Lung (tissue), 11 donors: ENCODE measurements at regions not wholly inside any gene's neighbourhood (a gene's known extent, or its start where the extent isn't known, plus 50 kb on each side); places are given as distances from the start of the nearest gene placed in this dataset.

Experiments
- ATAC-seq: fragments of 200-7000 bp; cut with Tn5 transposase; one replicate; pipeline ENCODE4 v1.9.1; 2020; ENCODE audit warnings: moderate number of reproducible peaks; ENCODE audit not compliant: insufficient read depth, low FRiP score
- DNase-seq, 3 donors: peaks; one replicate each; pipeline ENCODE4 v3.0.0-alpha.2; 2013 to 2017
- H3K27ac ChIP-seq, 2 donors: one replicate each; pipeline ENCODE4 v1.5.1; 2013; ENCODE audit warnings: mild to moderate bottlenecking in 2 of 2, moderate library complexity in 2 of 2, control low read depth in 1 of 2, inconsistent platforms in 1 of 2, low read depth in 1 of 2, low read length in 1 of 2
- H3K27me3 ChIP-seq, 3 donors: one replicate each; pipeline ENCODE4 v1.5.1; 2013; ENCODE audit warnings: low read length in 2 of 3; ENCODE audit not compliant: control insufficient read depth in 3 of 3, insufficient read depth in 3 of 3
- H3K36me3 ChIP-seq, 4 donors: one replicate each; pipeline ENCODE4 v1.5.1; 2013; ENCODE audit warnings: low read length in 4 of 4, mild to moderate bottlenecking in 1 of 4, moderate library complexity in 1 of 4; ENCODE audit not compliant: control insufficient read depth in 4 of 4, insufficient read depth in 4 of 4
- H3K4me1 ChIP-seq, 5 donors: one replicate each; pipeline ENCODE4 v1.5.1; 2013; ENCODE audit warnings: low read length in 5 of 5, mild to moderate bottlenecking in 2 of 5, moderate library complexity in 1 of 5; ENCODE audit not compliant: control insufficient read depth in 5 of 5, insufficient read depth in 5 of 5
- H3K4me3 ChIP-seq: one replicate; pipeline ENCODE4 v1.5.1; 2013; ENCODE audit warnings: mild to moderate bottlenecking, control low read depth, moderate library complexity
- H3K9ac ChIP-seq, 2 donors: one replicate each; pipeline ENCODE4 v1.5.1; 2013; ENCODE audit warnings: low read length in 2 of 2, control low read depth in 1 of 2; ENCODE audit not compliant: insufficient read depth in 1 of 2
- H3K9me3 ChIP-seq, 4 donors: one replicate each; pipeline ENCODE4 v1.5.1; 2013; ENCODE audit warnings: low read length in 3 of 4, mild to moderate bottlenecking in 1 of 4, moderate library complexity in 1 of 4; ENCODE audit not compliant: control insufficient read depth in 4 of 4, insufficient read depth in 3 of 4
- WGBS, 2 donors: extraction: QIAGEN DNeasy Blood & Tissue Kit; methylation state at CpG; one replicate each; pipeline ENCODE4 v1.1.7; 2013; 5-methylcytosine and 5-hydroxymethylcytosine counted together
- TF ChIP-seq, protein P1 (sequence below): IDR thresholded peaks from 2 replicates; pipeline ENCODE4 v1.5.1; 2012; ENCODE audit warnings: mild to moderate bottlenecking; ENCODE audit errors: control extremely low read depth, extremely low read depth
- donor health status: control.
- donor health status: control.
- donor health status: Bipolar disorder and iron deficiency.
- donor health status: healthy.
- donor health status: DM: yes; HTN: yes; CAD: no.

- ATAC-seq (no peak), DNase-seq (no peak)
- Histone ChIP-seq H3K27ac (no peak overlapping the region), H3K36me3 (no peaks in the 10 kb centered on the region), H3K4me1 (no peaks in the 10 kb centered on the region), H3K27me3 (no peaks in the 10 kb centered on the region), H3K4me3 (no peak overlapping the region), H3K9me3 (no peaks in the 10 kb centered on the region), H3K9ac (no peak overlapping the region)
- TF ChIP-seq, protein P1, sequence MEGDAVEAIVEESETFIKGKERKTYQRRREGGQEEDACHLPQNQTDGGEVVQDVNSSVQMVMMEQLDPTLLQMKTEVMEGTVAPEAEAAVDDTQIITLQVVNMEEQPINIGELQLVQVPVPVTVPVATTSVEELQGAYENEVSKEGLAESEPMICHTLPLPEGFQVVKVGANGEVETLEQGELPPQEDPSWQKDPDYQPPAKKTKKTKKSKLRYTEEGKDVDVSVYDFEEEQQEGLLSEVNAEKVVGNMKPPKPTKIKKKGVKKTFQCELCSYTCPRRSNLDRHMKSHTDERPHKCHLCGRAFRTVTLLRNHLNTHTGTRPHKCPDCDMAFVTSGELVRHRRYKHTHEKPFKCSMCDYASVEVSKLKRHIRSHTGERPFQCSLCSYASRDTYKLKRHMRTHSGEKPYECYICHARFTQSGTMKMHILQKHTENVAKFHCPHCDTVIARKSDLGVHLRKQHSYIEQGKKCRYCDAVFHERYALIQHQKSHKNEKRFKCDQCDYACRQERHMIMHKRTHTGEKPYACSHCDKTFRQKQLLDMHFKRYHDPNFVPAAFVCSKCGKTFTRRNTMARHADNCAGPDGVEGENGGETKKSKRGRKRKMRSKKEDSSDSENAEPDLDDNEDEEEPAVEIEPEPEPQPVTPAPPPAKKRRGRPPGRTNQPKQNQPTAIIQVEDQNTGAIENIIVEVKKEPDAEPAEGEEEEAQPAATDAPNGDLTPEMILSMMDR, result no peak
Observed at GRCh38 chr1:238450976-238451375, 560.3 kb upstream of the ZP4 start.

DNA sequence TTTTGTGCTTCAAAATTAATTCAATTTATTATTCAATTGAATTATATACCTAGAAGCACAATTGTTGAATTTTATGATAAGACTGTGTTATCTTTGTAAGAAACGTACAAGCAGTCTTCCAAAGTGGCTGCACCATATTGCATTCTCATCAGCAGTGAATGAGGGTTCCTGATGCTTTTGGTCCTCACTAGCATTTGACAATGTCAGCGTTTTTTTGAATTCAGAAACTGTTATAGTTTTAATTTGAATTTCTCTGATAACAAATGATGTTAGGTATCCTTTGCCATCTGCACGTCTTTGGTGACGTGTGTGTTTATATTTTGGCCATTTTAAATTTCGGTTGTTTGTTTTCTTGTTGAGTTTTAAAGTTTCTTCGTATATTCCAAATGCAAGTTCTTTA, 553.0 kb upstream of the ZP4 start:
- WGBS, 2 donors, result 82 to 86% methylated on average over 6 of the region's 6 CpGs

DNA sequence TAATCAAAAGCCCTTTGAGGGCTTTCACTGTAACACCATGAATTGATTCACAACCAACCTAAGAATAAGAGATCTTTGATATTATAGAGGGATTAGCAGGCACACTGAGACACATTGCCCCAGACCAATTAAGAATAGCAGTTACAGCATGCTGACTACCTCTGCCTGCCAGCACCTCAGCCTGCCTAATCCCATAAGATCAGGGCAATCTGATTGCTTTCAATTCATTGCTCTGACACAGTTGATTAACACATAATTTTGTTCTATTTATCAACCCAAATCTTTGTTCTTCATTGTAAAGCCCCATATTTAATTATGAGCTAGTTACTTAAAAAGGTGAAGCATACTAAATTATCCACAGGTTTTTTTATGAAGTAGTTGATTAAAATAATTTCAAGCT, 548.8 kb upstream of the ZP4 start:
- Histone ChIP-seq H3K9me3 (no peaks in the 10 kb centered on the region), H3K27me3 (no peaks in the 10 kb centered on the region)

More for the DNA sequence above, 553.0 kb upstream of the ZP4 start:
- Histone ChIP-seq H3K9ac (no peak overlapping the region), H3K9me3 (no peaks in the 10 kb centered on the region), H3K4me1 (no peaks in the 10 kb centered on the region), H3K36me3 (no peaks in the 10 kb centered on the region), H3K27me3 (no peaks in the 10 kb centered on the region), H3K27ac (no peak overlapping the region), H3K4me3 (no peak overlapping the region)
- no peak for ATAC-seq
- no peak for DNase-seq
- TF ChIP-seq, protein P1, result no peak

More for the DNA sequence above, 548.8 kb upstream of the ZP4 start:
- Histone ChIP-seq H3K27ac (no peak overlapping the region), H3K4me1 (no peaks in the 10 kb centered on the region), H3K4me3 (no peak overlapping the region), H3K36me3 (no peaks in the 10 kb centered on the region), H3K9ac (no peak overlapping the region)
- DNase-seq, result no peak
- ATAC-seq, result no peak
- TF ChIP-seq, protein P1, result no peak
